Fibroblast of lung (primary cell): ENCODE measurements at regions not wholly inside any gene's neighbourhood (a gene's known extent, or its start where the extent isn't known, plus 50 kb on each side); places are given as distances from the start of the nearest gene placed in this dataset.

Experiments
- DNase-seq, 2 donors: peaks; one replicate each; pipeline versions ENCODE4 v3.0.0 to v3.0.0-alpha.2; 2010; ENCODE audit warnings: low read depth in 2 of 2
- H2AFZ ChIP-seq: 2 replicates; pipeline ENCODE4 v1.5.1; 2012; ENCODE audit warnings: low read length, control low read depth, inconsistent platforms
- H3K27ac ChIP-seq: 2 replicates; pipeline ENCODE4 v1.5.1; 2011; ENCODE audit warnings: low read length, control low read depth; ENCODE audit not compliant: insufficient read depth
- H3K27me3 ChIP-seq: 2 replicates; pipeline ENCODE4 v1.5.1; 2011; ENCODE audit warnings: mild to moderate bottlenecking, low read length; ENCODE audit not compliant: control insufficient read depth, insufficient read depth
- H3K36me3 ChIP-seq: 2 replicates; pipeline ENCODE4 v1.5.1; 2011; ENCODE audit warnings: low read length; ENCODE audit not compliant: control insufficient read depth, insufficient read depth
- H3K4me1 ChIP-seq: 2 replicates; pipeline ENCODE4 v1.5.1; 2011; ENCODE audit warnings: low read length; ENCODE audit not compliant: control insufficient read depth, insufficient read depth; ENCODE audit errors: extremely low read depth
- H3K4me2 ChIP-seq: 2 replicates; pipeline ENCODE4 v1.5.1; 2011; ENCODE audit warnings: low read length, control low read depth; ENCODE audit not compliant: insufficient read depth; ENCODE audit errors: extremely low read depth
- H3K4me3 ChIP-seq, 4 experiments: fragments of 200-600 bp in 1 of 4; sonication (generic) in 1 of 4; replicated peaks in 1 of 4; 2 replicates each; pipeline ENCODE4 v1.5.1; 2011 to 2016; ENCODE audit warnings: low read length in 4 of 4, low read depth in 3 of 4, mild to moderate bottlenecking in 3 of 4, control low read depth in 2 of 4, inconsistent platforms in 1 of 4, mixed read lengths in 1 of 4; ENCODE audit not compliant: insufficient read depth in 1 of 4; ENCODE audit errors: control extremely low read depth in 1 of 4
- H3K79me2 ChIP-seq: 2 replicates; pipeline ENCODE4 v1.5.1; 2012; ENCODE audit warnings: mild to moderate bottlenecking, low read length, inconsistent platforms; ENCODE audit not compliant: control insufficient read depth, insufficient read depth
- H3K9ac ChIP-seq: 2 replicates; pipeline ENCODE4 v1.5.1; 2011; ENCODE audit warnings: mild to moderate bottlenecking, low read length, control low read depth; ENCODE audit not compliant: insufficient read depth
- H3K9me3 ChIP-seq: 2 replicates; pipeline ENCODE4 v1.5.1; 2012; ENCODE audit warnings: low read depth, low read length; ENCODE audit not compliant: control insufficient read depth, insufficient read depth
- H4K20me1 ChIP-seq: 2 replicates; pipeline ENCODE4 v1.5.1; 2011; ENCODE audit warnings: low read length; ENCODE audit not compliant: control insufficient read depth, insufficient read depth; ENCODE audit errors: extremely low read depth
- EZH2 ChIP-seq: IDR thresholded peaks from 2 replicates; pipeline ENCODE4 v1.5.1; 2012; ENCODE audit warnings: low read length, control low read depth, mild to moderate bottlenecking; ENCODE audit errors: missing control alignments
- TF ChIP-seq, protein P1 (sequence below), 2 donors: IDR thresholded peaks in 1 of 2; conservative IDR thresholded peaks in 1 of 2; 1 replicate in 1 of 2; 2 replicates in 1 of 2; pipeline ENCODE4 v1.5.1; 2011 to 2012; ENCODE audit warnings: low read length in 2 of 2, control low read depth in 1 of 2, inconsistent platforms in 1 of 2, low read depth in 1 of 2, mild to moderate bottlenecking in 1 of 2

DNA sequence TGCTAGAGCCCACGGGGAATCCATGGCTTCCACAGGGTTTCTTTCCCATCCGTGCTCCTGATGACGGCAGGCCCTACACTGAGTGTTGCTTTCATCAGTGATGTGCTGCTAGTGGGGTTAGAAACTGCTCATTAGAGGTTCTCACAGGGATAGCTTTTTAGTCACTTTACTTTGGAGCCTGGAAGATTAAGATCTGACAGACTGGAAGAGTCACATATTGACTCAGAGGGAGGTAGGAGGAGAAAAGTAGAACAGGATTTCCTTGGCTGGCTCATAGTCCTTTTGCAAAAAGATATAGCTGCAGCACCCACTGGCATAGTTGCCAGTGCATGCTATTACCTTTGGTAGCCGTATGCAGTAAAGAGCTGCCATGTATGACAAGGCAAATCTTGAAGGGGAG lies 890.3 kb downstream of the C6orf118 start:
- Histone ChIP-seq H3K4me2 (no peak overlapping the region), H3K27ac (no peak overlapping the region), H3K4me1 (no peaks in the 10 kb centered on the region), H3K9me3 (no peaks in the 10 kb centered on the region), H3K9ac (no peak overlapping the region), H3K4me3 (no peak overlapping the region), H3K27me3 (no peaks in the 10 kb centered on the region), H2AFZ (no peak overlapping the region), H4K20me1 (no peaks in the 10 kb centered on the region), H3K36me3 (no peaks in the 10 kb centered on the region), H3K79me2 (no peaks in the 10 kb centered on the region)
- TF ChIP-seq EZH2, result no peak
- TF ChIP-seq, protein P1, sequence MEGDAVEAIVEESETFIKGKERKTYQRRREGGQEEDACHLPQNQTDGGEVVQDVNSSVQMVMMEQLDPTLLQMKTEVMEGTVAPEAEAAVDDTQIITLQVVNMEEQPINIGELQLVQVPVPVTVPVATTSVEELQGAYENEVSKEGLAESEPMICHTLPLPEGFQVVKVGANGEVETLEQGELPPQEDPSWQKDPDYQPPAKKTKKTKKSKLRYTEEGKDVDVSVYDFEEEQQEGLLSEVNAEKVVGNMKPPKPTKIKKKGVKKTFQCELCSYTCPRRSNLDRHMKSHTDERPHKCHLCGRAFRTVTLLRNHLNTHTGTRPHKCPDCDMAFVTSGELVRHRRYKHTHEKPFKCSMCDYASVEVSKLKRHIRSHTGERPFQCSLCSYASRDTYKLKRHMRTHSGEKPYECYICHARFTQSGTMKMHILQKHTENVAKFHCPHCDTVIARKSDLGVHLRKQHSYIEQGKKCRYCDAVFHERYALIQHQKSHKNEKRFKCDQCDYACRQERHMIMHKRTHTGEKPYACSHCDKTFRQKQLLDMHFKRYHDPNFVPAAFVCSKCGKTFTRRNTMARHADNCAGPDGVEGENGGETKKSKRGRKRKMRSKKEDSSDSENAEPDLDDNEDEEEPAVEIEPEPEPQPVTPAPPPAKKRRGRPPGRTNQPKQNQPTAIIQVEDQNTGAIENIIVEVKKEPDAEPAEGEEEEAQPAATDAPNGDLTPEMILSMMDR (conservative IDR thresholded peaks at IDR 0.05 in 1 of 2, IDR thresholded peaks at IDR 0.05 in 1 of 2; ENCODE audit: low read depth in 1 of 2, low read length in 2 of 2), result no peak
- DNase-seq, result no peak

- Histone ChIP-seq H3K9ac (no peak overlapping the region), H4K20me1 (no peaks in the 10 kb centered on the region), H3K4me2 (no peak overlapping the region), H3K27me3 (no peaks in the 10 kb centered on the region), H3K9me3 (no peaks in the 10 kb centered on the region), H2AFZ (no peak overlapping the region), H3K4me1 (no peaks in the 10 kb centered on the region), H3K4me3 (no peak overlapping the region), H3K79me2 (no peaks in the 10 kb centered on the region), H3K36me3 (no peaks in the 10 kb centered on the region), H3K27ac (no peak overlapping the region)
- TF ChIP-seq, protein P1 (conservative IDR thresholded peaks at IDR 0.05 in 1 of 2, IDR thresholded peaks at IDR 0.05 in 1 of 2; ENCODE audit: low read depth in 1 of 2, low read length in 2 of 2), result no peak
- no peak for TF ChIP-seq EZH2
- DNase-seq, result no peak
Observed at GRCh38 chr6:164418262-164418588, 891.2 kb downstream of the C6orf118 start.

- H3K27me3 ChIP-seq, result no peaks in the 10 kb centered on the region
- H3K79me2 ChIP-seq, result no peaks in the 10 kb centered on the region
- H3K4me1 ChIP-seq, result no peaks in the 10 kb centered on the region
- no peak overlapping the region for H3K4me3 ChIP-seq
- no peak overlapping the region for H2AFZ ChIP-seq
- no peak overlapping the region for H3K4me2 ChIP-seq
- no peaks in the 10 kb centered on the region for H3K36me3 ChIP-seq
- H4K20me1 ChIP-seq, result no peaks in the 10 kb centered on the region
- no peak overlapping the region for H3K9ac ChIP-seq
- H3K9me3 ChIP-seq, result no peaks in the 10 kb centered on the region
- no peak for DNase-seq
- TF ChIP-seq, protein P1 (conservative IDR thresholded peaks at IDR 0.05 in 1 of 2, IDR thresholded peaks at IDR 0.05 in 1 of 2; ENCODE audit: low read depth in 1 of 2, low read length in 2 of 2), result no peak
- no peak for TF ChIP-seq EZH2
- no peak overlapping the region for H3K27ac ChIP-seq
Observed at GRCh38 chr6:164417537-164418261, 891.7 kb downstream of the C6orf118 start.
